ENCODE measurements at regions not wholly inside any gene's neighbourhood (a gene's known extent, or its start where the extent isn't known, plus 50 kb on each side); places are given as distances from the start of the nearest gene placed in this dataset.

- DNase-seq: no peak
Observed at GRCh38 chrX:6777238-6778002, 242.5 kb upstream of the VCX3A start.

DNA sequence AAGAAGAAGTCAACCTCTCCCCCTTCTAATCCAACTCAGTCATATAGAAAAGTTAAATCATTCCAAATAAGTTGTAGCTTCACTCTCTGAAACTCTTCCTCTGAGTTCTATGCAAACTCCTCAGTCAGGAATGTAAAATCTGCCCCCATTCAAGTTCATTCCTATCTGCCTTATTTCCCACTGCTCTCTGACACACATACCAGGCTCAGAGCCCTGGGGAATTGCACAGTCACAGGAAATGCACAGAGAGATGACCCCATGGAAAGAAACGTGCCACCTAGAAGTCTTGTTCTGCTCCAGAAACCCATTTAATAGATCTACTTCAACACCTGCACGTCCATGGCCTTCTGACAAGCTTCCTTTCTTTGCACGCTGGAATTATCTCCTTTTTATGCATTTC is 236.0 kb upstream of the VCX3A start:
- no peak for DNase-seq

DNA sequence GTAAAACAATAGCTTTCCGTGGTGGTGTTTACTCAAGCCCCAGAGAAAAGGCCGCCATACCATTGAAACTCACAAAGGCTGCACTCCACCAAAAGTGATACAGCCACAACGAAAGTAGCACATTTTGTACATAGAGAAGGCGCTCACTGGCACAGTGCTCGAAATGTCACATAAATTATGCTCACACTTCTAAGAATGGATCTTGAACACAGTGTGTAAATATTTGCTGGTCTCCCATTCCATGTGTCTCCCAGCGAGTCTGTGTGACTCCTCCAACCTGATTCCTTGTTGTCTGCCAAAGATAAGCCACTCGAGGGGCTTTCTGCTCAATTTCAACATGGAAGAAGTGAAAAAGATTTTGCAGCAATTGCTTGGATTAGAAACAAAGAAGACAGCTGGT is 234.0 kb upstream of the VCX3A start:
- DNase-seq: no peak

DNA sequence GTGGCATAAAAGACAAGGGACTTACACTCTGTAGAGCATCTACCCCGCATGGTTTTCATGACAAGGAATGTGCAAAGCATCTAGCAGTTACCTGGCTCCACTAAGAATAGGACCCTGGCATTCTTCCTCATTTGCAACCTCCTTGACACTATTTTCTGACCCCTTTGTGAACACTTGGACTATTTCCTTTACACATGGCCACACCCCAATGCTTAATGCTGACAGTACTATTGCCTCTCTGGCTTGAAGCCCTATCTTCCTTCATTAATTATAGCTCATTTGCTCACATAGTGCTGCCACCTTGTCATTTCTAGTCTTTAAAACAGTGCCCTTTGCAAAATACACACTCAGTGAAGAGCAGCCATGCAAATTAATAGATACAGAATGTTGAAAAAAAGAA is 226.3 kb upstream of the VCX3A start:
- no peak for DNase-seq

DNA sequence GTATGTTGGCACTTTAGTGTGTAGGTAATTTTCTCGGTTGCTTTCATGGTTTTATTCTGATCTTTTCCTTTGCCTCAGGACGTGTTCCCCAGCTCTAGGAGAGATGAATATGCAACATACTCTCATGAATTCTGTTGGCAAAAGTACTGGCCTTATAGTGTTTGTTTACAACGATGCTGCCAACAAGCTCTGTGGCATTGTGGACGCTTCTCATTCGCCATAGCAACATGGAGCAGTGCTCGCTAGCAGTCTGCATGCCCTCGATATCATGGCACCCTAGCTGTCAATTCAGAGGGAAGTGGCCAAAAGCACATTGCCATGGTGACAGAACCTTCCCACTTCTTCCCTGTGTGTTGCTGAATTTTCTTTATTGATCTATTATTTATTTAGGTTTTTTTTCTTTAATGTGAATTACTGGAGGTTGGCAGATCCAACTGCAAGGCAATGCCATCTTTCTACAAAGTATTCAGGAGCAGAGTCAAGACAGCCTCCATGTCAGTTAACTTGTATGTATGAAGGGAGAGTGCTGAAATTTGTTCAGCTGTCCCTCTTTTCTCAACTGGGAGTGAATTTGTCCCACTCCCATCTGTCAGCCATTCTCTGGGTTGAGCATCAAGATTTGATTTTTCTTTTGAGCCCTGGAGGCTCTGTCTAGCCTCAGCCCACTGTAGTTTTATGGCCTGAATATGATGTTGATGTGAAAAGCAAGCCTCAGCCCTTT is 224.9 kb upstream of the VCX3A start:
- DNase-seq: no peak

GRCh38 chrX:6758234-6758633 is 223.3 kb upstream of the VCX3A start:
- DNase-seq: no peak

DNA sequence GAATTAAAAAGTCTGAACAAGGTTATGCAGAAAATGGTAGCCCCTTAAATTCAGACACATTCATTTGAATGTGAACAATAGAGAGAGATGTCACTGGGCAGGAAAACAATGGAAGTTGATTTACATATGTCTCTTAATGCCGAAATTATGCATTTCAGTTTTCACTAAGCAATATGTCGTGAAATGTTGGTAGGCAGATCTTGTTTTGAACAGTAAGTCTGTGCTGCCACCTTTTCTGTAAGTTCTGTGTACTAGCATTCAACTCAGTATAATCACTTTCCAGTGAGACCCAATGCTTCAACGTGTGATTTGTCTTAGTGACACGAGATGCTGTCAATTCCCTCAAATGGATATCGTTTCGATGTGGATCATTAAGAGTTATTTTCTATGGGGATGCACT is 222.7 kb upstream of the VCX3A start:
- no peak for DNase-seq

- DNase-seq: no peak
Observed at GRCh38 chrX:6748595-6748994, 213.7 kb upstream of the VCX3A start.

DNA sequence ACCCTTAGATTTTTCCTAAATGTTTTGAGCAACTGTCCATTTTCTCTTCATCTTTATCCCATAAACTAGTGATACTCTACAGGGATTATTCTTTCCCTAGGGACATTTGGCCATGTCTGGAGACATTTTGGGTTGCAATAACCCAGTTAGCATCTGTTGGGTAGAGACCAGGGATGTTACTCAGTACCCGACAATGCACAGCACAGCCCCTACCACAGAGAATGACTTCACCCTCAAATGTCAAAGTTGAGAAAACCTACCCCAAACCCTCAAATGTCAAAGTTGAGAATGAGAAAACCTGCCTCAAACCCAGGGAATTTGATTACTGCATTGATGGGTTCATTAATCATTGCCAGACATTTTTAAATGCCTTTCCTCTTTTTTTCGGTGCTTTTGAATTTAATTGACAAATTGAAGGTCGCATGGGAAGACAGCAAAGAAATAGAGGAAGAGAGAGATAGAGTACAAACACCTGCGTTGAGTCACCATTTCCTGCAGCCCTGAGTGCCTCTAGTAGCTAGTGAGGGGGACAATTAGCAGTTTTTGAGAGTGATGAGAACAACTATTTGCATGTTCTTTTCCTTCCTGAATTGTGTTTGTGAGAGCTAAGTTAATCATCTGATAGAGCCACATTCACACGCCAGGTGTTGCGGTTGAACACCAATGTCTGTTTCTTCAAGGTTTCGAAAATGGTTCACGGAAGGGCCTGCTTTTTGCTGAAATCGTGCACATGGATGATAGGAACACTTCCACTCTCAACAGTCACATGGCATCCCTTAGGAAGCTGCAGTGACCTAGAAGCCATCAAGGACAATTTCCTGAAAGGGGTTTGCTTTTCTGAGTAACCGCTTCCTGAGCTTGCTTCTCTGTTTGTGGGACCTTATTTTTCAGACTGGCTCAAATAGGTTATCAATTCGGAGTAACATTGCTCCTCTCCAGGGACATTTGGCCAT is 203.9 kb upstream of the VCX3A start:
- DNase-seq: no peak

DNA sequence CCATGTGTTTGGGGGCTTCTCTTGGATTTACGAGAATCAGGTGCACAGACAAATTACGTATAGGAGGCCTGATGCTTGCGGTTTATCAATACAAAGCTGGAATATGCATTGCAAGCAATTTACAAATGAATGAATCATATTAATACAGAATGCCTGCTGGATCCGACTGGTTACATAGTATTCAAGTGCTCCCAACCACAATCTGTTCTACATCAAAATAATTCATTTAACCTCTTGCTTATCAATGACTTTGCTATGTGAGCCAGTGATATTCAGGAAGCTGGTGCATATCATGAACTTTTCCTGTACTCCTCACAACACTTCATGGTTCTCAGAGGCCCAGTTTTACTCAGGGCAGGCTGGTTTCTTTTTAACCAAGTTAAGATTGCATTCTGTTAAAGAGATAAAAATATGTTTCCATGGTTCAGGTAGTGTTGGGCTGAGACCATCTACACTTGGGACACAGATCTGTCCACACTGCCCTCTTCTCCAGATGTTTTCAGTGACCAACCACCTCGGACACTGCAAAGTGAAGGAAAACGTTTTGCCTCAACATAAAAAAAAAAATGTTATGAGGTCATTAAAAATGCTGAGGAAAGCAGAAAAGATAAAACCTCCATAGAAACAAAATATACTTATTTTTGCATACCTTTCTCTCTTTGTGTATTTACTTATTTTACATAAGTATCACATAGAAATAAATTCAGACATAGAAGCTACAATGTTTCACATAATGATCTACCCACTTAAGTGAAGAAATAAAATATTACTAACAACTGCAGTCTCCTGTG is 200.1 kb upstream of the VCX3A start:
- no peak for DNase-seq

DNA sequence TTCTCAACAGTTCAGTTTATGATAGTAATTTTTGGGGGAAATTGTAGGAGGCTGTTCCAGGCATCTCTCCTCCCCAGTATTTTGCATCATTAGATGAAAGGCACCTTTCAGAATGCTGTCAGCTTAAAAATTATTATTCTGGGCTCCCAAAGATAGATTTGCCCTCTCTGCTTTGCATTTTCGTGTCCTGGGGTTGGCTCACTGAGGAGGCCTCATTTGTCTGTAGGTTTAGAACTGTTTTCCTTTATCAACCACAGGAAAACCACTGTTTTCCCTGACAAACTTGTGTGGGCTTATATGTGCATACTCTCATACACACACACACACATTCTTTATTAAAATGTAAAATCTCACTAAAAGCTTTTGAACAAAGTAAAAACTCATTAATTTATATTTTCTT is 197.2 kb upstream of the VCX3A start:
- DNase-seq: no peak

DNA sequence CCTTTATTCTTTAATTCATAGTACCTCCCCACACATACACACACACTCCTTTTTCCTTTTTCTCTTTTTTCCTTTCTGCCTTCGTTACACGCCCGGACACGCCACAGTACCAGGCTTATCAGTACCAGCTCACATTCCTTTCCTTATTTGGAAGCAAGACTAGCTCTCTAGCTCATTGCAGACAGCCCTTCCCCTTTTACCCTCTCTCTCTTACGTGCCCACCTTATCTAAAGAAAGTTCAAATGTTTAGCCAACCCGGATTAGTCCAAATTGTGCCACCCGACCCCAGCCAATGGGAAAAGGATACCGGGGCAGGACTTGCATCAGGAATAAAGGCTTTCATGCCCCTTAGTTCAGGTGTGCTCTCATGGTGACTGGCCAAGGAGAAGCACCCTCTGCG is 194.7 kb upstream of the VCX3A start:
- DNase-seq: no peak

GRCh38 chrX:6718766-6719165 is 183.8 kb upstream of the VCX3A start:
- no peak for DNase-seq

GRCh38 chrX:6708676-6709380 is 173.9 kb upstream of the VCX3A start:
- no peak for DNase-seq

DNA sequence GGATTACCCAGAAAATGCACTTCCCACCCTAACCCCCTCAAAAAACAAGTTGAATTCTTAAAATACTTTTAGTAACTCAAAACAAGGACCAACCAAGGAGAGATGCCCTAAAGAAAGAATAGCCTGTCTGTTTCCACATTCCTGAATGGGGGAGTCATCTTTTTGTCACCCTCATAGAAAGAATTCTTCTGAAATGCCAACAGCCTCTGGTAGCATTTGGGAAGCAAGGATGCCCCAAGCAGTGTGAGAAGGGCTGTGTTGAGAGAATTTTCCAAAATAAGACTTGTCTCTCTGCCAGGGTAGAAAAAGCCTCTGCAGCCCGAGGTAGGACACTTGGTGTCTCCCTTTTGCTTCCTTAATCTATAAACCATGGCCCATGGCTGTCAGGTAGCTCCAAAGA is 173.1 kb upstream of the VCX3A start:
- no peak for DNase-seq

- no peak for DNase-seq
Observed at GRCh38 chrX:6707497-6707896, 172.6 kb upstream of the VCX3A start.

- DNase-seq: no peak
Observed at GRCh38 chrX:6701085-6701484, 166.2 kb upstream of the VCX3A start.

DNA sequence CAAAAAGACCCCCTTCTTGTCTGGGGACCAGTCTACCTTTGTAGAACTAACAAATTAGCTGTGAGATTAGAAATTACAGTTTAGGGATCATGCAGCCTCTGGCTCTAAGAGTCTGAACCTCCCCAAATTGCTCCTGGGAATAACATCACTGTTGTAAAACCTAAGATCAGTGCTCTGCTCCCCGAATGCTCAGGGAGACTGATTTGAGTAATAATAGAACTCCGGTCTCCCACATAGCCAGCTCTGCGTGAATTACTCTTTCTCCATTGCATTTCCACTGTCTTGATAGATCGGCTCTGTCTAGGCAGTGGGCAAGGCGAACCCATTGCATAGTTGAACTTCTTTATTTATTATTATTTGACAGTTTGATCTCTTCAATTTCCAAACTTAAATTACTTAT is 160.8 kb upstream of the VCX3A start:
- DNase-seq: no peak

DNA sequence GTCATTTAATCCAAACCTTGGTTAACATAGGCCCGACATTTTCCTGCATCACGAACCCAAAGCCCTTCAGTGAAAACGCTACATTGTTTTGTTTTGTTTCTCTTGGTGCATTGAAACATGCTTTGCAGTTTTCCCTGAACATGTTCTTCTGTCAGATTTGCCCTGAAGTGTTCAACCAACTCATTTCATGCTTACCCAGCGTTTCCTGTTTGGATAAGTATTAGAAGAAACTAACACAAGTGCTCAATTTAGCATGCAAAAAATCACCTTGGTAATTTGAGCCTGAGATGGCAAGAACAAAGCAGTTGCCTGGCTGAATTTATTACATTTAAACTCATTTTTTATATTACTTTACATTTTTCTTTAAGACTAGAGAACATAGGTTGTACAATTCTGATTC is 160.1 kb upstream of the VCX3A start:
- DNase-seq: no peak

DNA sequence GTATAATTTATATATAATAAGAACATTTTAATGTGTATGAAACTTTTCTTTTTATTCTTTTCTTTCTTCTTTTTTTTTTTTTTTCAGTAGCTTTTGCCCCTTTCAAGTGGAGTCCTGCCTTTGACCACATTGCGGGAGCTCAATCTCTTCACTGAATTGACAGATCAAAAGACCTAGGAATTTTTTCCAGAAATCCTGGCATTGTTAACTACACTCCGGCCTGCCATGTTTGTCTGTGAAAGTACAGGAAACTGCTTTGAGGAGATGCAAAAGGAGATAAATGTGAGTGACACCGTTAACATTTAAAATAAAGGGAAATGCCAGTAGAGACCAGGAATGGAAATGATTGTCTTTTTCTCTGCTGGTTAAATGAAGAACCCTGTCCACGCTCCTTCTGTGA is 159.3 kb upstream of the VCX3A start:
- DNase-seq: no peak

DNA sequence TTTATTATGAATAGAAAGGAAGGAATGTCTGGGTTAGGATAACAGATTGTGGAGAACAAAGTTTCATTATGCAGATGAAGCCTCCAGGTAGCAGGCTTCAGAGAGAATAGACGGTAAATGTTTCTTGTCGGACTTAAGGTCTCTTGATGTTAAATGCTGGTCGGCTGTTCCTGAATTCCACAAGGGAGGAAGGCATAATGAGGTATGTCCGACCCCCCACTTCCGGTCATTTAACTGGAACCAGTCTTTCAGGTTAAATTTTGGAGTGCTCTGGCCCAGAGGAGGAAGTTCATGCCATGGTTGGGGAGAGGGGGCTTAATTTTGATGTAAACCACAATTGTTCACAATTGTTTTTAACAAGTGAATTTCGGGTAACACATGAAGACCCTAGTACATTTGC is 158.1 kb upstream of the VCX3A start:
- DNase-seq: no peak

DNA sequence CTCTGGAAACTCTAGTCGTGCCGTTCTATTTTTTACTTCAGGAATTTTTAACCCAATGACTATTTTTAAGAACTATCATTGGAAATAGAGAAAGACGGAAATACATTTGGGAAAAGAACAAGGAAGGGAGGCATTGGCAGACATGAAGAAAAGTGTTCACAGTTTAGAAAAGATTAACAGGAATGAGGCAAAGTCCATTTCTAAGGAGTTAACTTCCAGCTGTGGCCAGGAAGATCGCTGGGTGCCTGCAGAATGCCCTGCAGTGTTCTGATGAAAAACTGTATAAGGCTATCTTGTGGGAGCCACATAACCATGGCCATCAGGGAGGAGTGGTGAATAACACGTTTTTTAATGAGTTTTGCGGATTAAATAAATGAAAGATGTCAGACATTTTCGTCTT is 150.6 kb upstream of the VCX3A start:
- no peak for DNase-seq

Measured in NCI-H2081 treated with DMSO at 0.1 percent for 48 hours (cell line).